ENCODE measurements at regions not wholly inside any gene's neighbourhood (a gene's known extent, or its start where the extent isn't known, plus 50 kb on each side); places are given as distances from the start of the nearest gene placed in this dataset.
A peak's percentile ranks its signal among the peaks of the same experiment; 100 is the strongest.
"Not testable (repeated sequence)": the region's sequence is repeated elsewhere in the genome, so short reads cannot be mapped to it uniquely, and the experiment has no call there.

DNA sequence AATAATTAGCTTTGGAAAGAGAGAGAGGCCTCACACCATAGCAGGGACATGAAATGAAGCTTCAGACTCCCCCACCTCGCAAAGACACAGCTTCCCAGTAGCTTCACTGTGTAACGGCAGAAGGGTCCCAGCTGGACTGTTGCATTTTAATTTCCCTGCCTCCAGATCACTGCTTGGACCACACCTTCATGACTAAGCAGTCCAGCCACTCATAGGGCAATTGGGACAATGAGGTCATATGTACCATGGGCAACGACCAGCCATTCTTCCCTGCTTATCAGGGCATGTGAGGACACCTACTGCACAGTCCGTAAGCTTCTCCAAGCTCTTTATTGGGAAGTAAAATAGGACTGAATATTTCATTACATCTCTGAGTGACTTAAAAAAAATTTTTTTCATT lies 183.0 kb downstream of the MREG start:
- no peak for DNase-seq

DNA sequence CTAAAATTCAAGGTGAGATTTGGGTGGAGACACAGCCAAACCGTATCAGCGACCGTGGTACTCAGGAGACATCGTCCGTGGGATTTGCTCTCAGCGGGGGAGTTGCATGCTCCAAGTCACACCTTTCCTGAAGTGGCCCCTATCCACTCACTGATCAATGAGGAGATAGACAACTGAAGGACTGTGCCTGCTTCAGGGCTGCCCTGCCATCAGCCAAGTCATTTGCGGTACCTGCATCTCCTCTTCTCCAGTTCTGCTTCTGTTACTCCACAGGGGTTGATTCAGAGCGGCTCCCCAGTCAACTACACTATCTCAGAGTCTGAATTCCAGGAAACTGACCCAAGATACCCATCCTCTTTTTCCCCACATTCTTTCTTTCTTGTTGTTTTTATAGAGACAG lies 184.1 kb downstream of the MREG start:
- no peak for DNase-seq

DNA sequence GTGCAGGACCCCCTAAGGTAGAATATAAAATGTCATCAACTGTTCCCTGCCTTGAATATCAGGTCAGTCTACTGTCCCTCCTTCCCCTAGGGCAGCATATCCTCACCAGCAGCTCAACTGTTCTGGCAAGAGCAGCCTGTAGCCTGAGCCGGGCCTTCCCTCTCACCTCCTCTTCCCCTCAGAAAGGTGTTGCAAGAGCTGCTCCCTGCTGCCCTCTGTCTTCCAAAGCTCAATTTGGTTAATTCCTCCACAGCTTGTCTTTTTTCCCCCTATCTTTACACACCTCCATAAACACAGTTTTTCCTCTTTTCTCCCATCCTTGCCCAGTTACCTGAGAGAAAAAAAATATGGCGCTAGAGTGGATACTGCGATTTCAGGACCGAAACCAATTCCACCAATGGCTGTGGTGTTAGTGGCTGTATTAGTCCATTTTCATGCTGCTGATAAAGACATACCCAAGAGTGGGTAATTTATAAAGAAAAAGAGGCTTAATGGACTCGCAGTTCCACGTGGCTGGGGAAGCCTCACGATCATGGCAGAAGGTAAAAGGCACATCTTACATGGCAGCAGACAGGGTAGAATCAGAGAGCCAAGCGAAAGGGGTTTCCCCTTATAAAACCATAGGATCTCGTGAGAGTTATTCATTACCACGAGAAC lies 184.7 kb downstream of the MREG start:
- peak; percentile 14 for DNase-seq

DNA sequence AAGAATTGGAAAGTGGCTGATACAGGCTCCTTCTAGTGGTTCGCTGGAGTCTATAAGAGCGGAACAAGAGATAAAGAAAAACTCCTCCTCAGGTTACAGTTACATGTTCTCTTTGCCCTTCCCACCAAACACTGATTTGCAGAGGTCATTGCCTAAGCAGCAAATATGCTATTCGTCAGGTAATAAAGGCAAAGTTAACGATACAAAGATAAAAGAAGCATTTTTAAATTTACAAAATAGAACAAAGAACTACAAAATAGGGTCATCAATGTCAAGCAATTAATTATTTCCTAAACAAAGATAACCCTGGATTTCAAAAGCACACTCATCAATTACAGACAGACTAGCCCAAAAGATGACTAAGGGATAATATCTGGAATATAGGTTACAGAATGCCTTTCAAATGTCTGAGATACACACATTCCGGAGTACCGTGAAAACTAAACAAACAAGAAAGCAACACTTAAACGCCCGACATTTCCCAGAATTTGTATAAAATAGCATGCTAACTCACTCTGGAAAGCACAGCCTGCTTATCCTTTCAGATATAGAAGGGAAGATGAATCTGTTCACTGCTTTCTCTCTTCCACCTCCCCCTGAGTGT lies 186.4 kb downstream of the MREG start:
- DNase-seq: no peak

DNA sequence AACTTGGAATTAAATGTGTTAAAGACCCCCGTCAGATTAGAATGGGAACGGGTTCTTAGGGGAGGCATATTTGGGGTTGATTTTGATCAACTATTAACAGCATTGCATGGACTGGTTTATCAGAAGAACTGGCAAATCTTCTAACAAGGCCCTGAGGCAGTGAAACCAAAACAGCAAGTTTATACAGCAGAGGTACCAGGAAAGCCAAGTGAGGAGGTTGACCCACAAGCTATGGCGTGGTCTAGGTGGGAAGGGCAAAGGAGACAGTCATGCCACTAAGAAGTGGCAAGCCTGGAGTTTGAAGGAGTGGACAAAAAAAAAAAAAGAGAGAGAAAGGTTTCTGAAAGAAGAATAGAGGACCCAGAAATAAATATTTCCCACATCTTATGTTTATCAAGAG lies 187.0 kb downstream of the MREG start:
- no peak for DNase-seq

DNA sequence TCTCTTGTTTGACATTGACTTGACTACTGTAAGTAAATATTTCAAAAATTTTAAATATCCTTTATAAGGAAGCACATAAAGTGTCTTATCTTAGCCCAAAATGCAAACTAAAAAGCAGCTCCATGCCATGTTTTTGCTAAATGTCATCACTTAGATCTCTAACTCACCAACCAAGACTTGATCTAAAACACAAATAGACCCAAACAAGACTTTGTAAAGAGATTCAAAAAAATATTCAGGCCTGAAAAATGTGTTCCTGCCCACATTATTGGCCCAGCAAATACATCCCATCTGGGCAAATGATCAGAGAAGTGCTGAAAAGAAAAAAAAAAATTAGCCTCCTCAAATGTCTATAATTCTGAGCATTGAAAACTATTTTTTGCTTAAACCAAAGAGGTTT lies 187.6 kb downstream of the MREG start:
- DNase-seq: no peak

DNA sequence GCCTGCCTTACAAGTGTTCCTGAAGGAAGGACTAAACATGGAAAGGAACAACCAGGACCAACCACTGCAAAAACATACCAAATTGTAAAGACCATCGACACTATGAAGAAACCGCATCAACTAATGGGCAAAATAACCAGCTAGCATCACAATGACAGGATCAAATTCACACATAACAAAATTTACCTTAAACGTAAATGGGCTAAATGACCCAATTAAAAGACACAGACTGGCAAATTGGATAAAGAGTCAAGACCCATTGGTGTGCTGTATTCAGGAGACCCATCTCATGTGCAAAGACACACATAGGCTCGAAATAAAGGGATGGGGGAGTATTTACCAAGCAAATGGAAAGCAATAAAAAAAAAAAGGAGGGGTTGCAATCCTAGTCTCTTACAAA lies 192.1 kb downstream of the MREG start:
- DNase-seq: not testable (repeated sequence)

DNA sequence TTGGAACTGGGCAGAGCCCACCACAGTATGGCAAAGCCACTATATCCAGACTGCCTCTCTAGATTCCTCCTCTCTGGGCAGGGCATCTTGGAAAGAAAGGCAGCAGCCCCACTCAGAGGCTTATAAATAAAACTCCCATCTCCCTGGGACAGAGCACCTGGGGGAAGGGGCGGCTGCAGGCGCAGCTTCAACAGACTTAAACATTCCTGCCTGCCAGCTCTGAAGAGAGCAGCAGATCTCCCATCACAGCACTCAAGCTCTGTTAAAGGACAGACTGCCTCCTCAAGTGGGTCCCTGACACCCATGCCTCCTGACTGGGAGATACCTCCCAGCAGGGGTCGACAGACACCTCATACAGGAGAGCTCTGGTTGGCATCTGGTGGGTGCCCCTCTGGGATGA lies 193.6 kb downstream of the MREG start:
- not testable (repeated sequence) for DNase-seq

DNA sequence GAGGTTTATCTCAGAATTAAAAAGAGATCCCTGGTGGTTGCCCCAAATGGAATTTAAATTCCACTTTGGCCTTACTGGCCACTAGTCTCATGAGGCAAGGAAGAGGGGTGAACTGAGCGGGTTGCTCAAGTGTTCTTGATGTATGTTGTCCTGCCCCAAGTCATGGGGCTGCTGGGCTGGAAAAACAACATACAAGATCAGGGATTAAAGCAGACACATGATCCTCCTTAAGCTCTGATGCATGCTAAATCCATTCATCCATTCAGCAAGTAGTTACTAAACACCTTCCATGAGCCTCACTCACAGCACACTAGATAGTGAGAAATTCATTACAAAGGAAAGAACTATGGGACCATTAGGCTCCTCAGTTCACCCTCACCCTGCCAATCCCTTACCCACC lies 196.3 kb downstream of the MREG start:
- DNase-seq: no peak

DNA sequence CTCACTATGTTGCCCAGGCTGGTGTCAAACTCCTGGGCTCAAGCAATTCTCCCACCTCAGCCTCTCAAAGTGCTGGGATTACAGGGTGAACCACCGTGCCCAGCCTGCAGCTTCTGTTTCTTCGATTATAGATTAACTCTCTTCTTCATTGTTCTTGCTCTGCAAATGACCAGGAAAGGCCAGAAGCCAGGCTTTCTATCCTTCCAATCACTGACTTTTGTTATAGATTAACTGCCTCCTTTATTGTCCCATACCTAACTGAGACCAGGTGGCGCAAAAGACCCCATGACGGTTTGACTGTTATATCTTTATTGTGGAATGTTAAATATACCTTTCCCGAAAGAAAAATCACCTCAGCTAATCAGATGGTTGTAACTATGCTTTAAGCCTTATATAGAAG lies 196.9 kb downstream of the MREG start:
- DNase-seq: no peak

DNA sequence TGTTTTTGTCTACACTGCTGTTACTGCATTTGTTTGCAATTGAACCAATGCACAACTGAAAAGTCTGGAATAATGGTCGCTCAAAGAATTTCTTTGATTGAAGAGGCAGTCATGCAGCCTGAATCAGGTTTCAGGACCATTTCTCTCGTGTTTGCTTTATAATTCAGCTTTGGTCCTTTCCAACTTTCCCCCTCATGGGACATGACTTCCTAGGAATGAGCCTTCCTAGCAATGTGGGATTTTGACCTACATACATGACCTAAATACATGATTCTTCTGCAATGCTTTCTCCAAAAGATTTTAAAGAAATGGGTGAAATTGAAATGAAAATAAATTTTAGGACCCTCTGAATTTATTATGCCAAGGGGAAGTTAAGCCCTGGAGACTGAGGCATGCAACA lies 197.4 kb downstream of the MREG start:
- no peak for DNase-seq

DNA sequence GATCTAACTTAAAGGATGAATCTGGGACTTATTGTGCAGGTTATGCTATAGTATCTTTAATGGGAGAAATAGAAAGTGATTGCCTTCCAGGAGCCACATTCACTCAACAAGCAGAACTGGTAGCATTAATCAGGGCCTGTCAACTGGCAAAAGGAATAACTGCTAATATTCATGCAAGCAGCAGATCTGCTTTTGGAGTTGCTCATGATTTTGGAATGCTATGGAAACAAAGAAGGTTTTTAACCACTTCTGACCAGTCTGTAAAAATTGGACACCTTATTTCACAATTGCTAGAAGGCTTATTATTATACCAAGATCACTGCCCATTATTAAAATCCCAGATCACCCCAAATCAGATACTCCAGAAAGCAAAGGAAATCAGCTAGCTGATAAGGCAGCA lies 200.4 kb downstream of the MREG start:
- no peak for DNase-seq

DNA sequence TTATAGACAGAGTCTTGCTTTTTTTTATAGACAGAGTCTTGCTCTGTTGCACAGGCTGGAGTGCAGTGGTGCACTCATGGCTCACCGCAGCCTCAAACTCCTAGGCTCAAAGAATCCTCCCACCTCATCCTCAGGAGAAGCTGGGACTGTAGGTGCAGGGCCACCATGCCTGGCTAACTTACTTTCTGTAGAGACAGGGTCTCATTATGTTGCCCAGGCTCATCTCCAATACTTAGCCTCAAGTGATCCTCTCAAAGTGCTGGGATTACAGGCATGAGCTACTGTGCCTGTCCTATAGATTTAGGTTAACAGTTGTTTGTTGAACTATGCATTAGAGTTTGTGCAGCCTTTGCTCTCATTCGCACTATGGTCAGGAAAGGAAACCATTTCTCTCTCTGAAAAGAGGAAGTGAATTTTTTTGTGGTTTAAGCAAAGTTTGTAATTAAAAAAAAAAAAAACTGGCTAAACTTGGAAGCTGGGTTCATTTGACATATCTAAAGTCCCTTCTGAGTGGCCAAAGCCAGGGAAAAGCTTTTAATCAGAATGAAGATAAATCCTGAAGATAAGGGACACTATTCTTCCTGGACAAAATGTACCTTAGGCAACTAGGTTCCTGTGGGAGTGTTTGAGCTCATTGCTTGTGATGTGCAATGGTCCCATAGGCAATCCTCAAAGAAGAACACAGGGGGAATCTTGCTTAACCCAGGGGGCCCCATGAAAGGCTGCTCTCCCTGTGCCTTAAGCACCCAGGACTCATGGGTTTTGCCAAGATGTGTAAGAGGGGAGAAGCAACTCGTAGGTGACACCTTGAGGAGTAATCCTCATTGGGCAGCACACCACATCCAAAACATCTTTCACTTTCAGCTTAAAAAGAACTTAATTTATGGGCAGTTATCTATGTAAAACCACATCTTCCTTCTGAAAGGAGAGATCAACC lies 201.7 kb downstream of the MREG start:
- DNase-seq: no peak

DNA sequence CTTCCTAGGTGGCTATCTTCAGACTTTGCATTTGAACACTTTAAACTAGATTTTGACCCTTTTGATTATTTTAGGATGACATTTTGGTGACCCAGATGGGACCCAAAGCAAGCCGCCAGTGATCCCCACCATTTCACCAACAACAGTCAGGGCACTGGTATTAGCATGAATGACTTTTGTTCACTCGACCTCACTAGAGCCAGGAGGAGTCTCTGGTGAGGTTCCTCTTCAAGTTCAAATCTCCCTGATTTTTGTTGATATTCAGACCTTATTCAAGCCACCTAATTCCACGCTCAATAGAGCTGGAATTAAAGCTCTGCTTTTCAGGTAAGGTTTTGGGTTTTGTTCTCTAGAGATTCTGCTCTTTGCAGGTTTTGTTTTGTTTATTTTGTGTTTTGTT lies 202.3 kb downstream of the MREG start:
- DNase-seq: no peak

DNA sequence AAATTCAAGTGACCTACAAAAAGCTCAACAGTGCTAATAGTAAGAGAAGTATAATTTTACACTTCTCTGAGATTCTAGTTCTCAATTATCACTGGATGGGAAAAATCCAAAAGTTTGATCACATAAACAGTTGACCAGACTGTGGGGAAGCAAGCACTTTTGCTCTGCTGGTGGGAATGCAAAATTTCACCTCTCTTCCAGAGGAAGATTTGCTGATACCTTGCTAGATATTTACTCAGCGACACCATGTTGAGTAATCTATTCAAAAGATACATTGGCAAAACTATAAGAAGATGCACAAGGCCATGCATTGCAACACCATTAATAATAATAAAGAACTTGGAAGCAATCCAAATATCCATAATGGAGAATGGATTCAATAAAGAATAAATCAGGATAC lies 204.4 kb downstream of the MREG start:
- no peak for DNase-seq

DNA sequence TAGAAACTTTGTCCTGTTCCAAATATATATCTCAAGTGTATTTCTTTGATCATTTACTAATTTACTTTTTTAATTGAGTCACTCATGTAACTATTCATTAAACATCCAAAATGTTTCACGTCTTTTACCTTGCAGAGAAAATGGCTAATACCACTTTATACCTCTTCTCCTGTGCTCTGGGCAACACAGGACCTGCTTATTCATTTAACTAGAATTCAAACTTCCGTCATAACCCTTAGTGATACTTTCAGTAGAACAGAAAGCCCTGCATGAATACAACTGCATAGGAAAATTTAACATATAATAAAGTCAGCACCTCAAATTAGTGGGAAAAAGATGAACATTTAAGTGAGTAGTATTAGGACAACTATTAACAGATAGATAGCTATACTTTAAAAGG lies 205.2 kb downstream of the MREG start:
- no peak for DNase-seq

DNA sequence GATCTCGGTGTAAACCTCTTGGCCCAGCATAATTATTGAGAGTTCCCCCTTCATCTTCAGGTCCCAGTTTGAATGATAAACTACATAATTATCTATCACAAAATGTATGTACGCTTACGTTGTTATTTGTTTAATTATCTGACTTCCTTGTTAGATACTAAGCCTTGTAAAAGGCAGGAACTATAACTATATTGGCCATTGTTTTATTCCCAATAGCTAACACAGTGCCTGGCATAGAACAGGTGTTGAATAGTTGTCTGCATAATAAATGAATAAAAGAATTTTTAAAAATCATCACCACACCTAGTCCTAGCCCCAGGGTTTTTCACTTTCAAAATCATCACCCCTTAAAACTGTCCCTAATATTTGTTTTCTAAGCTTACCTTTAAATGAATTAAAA lies 207.9 kb downstream of the MREG start:
- DNase-seq: no peak

DNA sequence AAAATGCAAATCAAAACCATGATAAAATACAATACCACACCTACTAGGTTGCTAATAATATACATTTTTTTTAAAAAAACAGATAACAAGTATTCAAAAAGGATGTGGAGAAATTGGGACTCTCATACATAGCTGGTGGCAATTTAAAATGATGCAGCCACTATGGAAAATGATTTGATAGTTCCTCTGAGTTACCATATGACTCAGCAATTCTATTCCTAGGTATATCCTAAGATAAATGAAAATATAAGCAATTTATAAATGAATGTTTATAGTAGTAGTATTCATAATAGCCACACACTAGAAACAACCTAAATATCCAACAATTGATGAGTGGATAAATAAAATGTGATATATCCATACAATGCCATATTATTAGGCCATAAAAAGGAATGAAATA lies 210.2 kb downstream of the MREG start:
- DNase-seq: no peak

DNA sequence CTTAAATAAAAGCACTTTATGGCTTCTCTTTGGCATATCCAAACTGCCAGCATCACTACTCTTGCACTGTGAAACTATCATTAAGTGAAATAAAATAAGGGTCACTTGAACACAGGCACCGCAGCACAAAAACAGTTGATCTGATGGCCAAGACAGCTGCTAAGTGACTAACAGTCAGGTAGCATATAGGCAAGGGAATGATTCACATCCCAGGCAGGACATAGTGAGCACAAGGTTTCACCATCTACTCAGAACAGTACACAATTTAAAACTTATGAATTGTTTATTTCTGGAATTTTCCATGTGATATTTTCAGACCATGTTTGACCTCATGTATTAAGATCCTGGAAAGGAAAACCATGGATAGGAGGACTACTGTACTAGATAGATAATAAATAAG lies 214.2 kb downstream of the MREG start:
- no peak for DNase-seq

DNA sequence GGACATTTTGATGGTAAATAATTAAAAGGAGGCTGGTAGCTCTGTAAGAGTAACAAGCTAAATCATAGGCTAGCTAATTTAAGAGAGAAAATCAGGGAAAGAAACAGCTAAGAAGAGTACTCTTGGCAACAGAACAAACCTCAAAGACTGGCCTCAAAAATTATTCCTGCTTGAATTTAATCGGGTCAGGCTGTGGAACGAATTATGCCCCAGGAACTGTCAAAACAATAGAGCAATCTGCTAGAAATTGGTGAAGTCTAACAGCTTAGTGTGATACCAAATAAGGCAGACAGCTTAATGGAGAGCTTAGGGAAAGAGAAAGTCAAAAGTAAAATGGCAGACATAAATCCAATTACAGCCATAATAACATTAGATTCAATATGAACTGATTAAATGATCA lies 215.7 kb downstream of the MREG start:
- DNase-seq: no peak

DNA sequence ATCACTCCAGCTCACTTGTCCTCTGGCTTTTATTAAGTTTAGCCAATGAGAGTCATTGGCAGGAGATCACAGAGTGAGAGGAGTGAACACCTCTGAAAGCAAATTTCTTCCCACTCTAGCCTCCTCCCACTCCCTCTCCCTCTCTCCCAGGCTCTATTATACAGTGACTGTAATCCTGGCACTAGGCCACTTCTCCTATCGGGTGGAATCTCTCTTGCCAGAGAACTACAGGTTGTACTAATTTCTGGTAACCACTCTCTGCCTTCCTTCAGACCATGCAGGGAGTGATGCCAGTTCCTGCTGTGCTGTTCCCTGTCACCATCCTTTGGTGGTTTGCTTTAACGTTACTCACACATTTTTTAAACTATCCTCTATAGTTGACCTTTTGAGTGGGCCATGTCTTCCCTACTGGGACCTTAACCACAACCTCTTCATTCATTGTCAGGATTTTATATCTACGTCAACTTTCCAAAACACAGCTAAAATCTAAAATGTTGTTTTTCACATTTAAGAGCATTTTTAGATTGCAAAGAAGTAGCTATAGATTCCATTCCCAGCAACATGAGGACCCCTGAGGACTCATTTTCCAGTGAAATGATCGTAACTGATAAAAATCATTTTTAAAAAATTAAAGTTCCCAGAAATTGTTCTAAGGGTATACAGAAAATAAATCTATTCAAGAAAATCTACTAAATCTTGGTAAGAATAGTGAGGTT lies 217.1 kb downstream of the MREG start:
- DNase-seq: no peak

DNA sequence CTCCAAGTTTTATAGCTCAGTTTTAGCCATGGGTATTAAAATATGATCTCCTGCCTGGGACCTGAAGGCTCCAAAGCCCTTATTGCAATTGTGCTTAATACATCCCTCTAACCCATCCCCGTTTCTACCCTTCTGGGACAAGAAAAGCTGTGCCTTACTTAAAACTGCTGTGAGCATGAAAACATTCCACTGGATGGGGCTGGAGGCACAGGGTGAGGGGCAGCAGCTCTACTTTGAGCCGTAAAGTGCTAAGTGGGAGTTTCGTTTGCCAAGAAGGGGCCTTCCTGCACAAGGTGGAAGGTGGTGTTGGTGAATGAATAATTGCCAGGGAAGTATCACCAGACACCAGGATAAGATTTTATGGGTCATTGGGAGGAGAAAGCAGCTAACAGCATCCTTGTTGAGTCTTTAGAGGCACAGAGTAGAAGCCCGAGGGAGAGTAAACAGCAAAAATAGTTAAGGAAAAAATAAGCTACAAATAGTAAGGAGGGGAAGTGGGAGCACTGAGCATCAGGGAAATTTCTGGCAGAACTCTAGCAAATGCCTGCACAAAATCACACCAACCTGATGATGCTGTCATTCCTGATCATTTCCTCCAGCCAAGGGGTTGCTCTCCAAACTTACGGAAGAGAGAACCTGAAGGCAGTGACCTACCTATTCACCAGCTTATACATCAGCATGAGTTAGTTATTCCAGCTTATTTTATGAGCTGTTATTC lies 218.4 kb downstream of the MREG start:
- DNase-seq: no peak

All from NCI-H1048 (cell line).